ENCODE measurements at regions not wholly inside any gene's neighbourhood (a gene's known extent, or its start where the extent isn't known, plus 50 kb on each side); places are given as distances from the start of the nearest gene placed in this dataset.
A peak's percentile ranks its signal among the peaks of the same experiment; 100 is the strongest.

- DNase-seq (ENCODE audit: low read depth): no peak
- no peak overlapping the region for H3K4me3 ChIP-seq (ENCODE audit: control insufficient read depth, low read depth, low read length)
- no peak for TF ChIP-seq CTCF (IDR thresholded peaks at IDR 0.05; ENCODE audit: control insufficient read depth, insufficient read depth, low read depth, low read length, missing control alignments)
Observed at GRCh38 chr2:46832543-46832942, 83.1 kb downstream of the MCFD2 start.

DNA sequence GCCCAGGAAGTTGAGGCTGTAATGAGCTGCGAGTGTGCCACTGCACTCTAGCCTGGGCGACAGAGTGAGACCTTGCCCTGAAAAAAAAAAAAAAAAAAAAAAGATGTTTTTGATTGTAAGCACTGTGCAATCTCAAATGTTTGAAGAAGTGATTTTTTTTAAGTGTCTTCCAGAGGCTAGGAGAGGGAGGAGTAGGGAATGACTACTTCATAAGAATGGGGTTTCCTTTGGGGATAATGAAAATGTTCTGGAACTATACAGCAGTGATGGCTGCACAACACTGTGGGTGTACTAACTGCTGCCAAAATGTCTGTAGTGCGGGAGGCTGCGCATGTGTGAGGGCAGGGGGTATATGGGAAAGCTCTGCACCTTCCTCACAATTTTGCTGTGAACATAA, 83.7 kb downstream of the MCFD2 start:
- H3K4me3 ChIP-seq (ENCODE audit: control insufficient read depth, low read depth, low read length): no peak overlapping the region
- DNase-seq (ENCODE audit: low read depth): no peak
- TF ChIP-seq CTCF (IDR thresholded peaks at IDR 0.05; ENCODE audit: control insufficient read depth, insufficient read depth, low read depth, low read length, missing control alignments): no peak

DNA sequence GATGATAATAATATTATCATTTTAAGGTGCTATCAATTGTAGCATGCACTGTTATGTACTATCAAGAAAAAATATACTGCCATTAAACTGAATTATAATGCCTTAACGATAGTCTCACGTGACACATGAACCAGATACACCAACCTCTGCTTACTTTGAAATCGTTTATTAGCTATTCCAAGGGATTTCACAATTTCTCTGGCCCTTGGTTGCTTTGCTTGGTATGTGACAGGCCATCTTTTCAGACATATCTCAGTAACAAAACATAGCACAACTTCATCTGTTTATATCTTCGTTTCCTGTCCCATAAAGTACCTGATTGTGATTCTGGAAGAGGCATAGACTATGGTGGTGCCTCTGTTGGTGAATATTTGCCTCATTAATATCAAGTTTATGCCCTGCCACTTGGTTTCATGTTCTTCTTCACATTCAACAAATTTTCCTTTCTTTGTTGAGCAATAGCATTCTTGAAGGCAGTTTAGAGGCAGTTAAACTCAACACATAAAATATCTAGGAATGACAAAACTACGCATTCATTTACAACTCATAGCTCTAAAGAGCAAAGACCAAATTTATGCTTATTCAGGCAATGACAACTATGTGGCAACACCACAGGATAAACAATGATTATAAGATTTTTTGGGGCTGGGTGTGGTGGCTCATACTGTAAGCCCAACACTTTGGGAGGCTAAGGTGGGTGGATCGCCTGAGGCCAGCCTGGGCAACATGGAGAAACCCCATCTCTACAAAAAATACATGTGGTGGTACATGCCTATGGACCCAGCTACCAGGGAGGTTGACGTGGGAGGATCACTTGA, 84.3 kb downstream of the MCFD2 start:
- DNase-seq (ENCODE audit: low read depth): peak; percentile 97

GRCh38 chr2:46829231-46829995, 86.2 kb downstream of the MCFD2 start:
- no peak for TF ChIP-seq CTCF (IDR thresholded peaks at IDR 0.05; ENCODE audit: control insufficient read depth, insufficient read depth, low read depth, low read length, missing control alignments)
- DNase-seq (ENCODE audit: low read depth): no peak
- H3K4me3 ChIP-seq (ENCODE audit: control insufficient read depth, low read depth, low read length): no peak overlapping the region

More for the DNA sequence above, 84.3 kb downstream of the MCFD2 start:
- H3K4me3 ChIP-seq (ENCODE audit: control insufficient read depth, low read depth, low read length): no peak overlapping the region
- no peak for TF ChIP-seq CTCF (IDR thresholded peaks at IDR 0.05; ENCODE audit: control insufficient read depth, insufficient read depth, low read depth, low read length, missing control alignments)

DNA sequence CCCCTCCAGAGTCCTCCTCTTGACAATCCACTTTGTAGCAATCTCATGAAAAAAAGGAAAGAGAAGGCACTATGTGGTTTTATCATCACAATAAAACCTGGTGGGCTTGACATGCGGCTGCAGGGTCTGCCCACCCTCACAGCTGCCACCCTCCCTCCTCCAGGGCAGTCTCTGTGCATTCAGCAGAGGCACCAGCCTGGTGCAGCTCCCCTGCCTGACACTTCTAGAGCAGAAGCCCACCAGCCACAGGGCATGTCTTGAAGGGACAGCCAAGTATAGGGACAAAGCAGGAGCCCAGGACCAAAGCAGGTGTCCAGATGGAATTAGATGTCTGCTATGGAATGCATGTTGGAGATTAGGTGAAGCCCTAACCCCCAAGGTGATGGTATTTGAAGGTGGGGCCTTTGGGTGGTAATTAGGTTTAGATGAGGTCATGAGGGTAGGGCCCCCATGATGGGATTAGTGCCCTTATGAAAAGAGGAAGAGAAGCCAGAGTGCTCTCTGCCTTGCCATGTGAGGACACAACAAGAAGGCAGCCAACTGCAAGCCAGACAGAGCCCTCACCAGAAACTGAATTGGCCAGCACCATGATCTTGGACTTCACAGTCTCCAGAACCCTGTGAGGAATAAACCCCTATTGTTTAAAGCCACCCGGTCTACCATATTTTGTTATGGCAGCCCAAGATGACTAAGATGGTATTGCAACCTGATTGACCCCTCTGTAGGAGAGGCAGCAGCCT, 86.9 kb downstream of the MCFD2 start:
- DNase-seq (ENCODE audit: low read depth): no peak
- no peak for TF ChIP-seq CTCF (IDR thresholded peaks at IDR 0.05; ENCODE audit: control insufficient read depth, insufficient read depth, low read depth, low read length, missing control alignments)
- no peak overlapping the region for H3K4me3 ChIP-seq (ENCODE audit: control insufficient read depth, low read depth, low read length)

DNA sequence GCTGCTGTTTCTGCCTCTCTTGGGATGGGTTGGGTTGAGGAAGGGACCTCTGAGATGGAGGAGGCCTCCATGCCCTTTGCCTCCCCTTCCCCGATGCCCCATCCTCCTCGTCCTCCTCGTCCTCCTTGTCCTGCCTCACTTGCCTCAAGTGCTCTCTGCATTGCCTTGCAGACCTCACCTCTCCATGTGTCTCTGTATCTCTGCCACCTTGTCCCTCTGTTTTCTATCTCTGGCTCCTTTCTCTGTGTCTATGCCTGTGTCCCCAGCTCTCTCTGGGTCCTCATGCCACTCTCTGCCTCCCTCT, 87.5 kb downstream of the MCFD2 start:
- TF ChIP-seq CTCF (IDR thresholded peaks at IDR 0.05; ENCODE audit: control insufficient read depth, insufficient read depth, low read depth, low read length, missing control alignments): no peak
- no peak overlapping the region for H3K4me3 ChIP-seq (ENCODE audit: control insufficient read depth, low read depth, low read length)
- no peak for DNase-seq (ENCODE audit: low read depth)
